Psoas muscle (tissue), 7 donors: ENCODE measurements at regions not wholly inside any gene's neighbourhood (a gene's known extent, or its start where the extent isn't known, plus 50 kb on each side); places are given as distances from the start of the nearest gene placed in this dataset.

ENCODE experiments used
- ATAC-seq, 4 donors: fragments of 200-7000 bp; cut with Tn5 transposase; one replicate each; pipeline ENCODE4 v1.9.1; 2020; ENCODE audit warnings: moderate library complexity in 3 of 4, mild to moderate bottlenecking in 2 of 4
- DNase-seq, 2 donors: peaks; one replicate each; pipeline ENCODE4 v3.0.0-alpha.2; 2020
- H3K27ac ChIP-seq: fragments of 200-600 bp; one replicate; pipeline ENCODE4 v1.8.0; 2022
- H3K27me3 ChIP-seq, 3 donors: fragments of 200-600 bp in 1 of 3; one replicate each; pipeline versions ENCODE4 v1.6.1 to v1.8.0; 2013 to 2022; ENCODE audit warnings: low read length in 2 of 3, mild to moderate bottlenecking in 2 of 3, moderate library complexity in 1 of 3; ENCODE audit not compliant: insufficient read depth in 3 of 3
- H3K36me3 ChIP-seq, 2 donors: fragments of 200-600 bp in 1 of 2; one replicate each; pipeline versions ENCODE4 v1.6.1 to v1.8.0; 2013 to 2022; ENCODE audit warnings: low read depth in 1 of 2, mild to moderate bottlenecking in 1 of 2, moderate library complexity in 1 of 2; ENCODE audit not compliant: insufficient read depth in 1 of 2
- H3K4me1 ChIP-seq: fragments of 200-600 bp; one replicate; pipeline ENCODE4 v1.8.0; 2022
- H3K4me3 ChIP-seq: fragments of 200-600 bp; one replicate; pipeline ENCODE4 v1.8.0; 2022; ENCODE audit warnings: mild to moderate bottlenecking
- H3K9me3 ChIP-seq: fragments of 200-600 bp; one replicate; pipeline ENCODE4 v1.8.0; 2022
- WGBS, 3 donors: extraction: QIAGEN DNeasy Blood & Tissue Kit; methylation state at CpG; one replicate each; pipeline versions ENCODE4 v1.1.6 to v1.1.7; 2013; 5-methylcytosine and 5-hydroxymethylcytosine counted together
- intact Hi-C, 2 donors: fragments of 100-400 bp; cut with DNase I; formaldehyde crosslinking; loops; one replicate each; pipeline versions ENCODE4 v1.11.0 to v1.14.2; 2022
- TF ChIP-seq, protein P1 (sequence below): fragments of 200-600 bp; IDR thresholded peaks from one replicate; pipeline ENCODE4 v1.8.0; 2022; ENCODE audit warnings: antibody characterized with exemption
- donor health status: healthy with polysubstance abuse.
- donor health status: DM: no; HTN: no; CAD: no; lungs with moderate emphysema.
- donor health status: Bipolar disorder and iron deficiency.
- donor health status: healthy.
- donor health status: DM: yes; HTN: yes; CAD: no.
- donor health status: DM: no; HTN: no; CAD: no.
- donor health status: DM: yes; HTN: yes; CAD: no.

DNA sequence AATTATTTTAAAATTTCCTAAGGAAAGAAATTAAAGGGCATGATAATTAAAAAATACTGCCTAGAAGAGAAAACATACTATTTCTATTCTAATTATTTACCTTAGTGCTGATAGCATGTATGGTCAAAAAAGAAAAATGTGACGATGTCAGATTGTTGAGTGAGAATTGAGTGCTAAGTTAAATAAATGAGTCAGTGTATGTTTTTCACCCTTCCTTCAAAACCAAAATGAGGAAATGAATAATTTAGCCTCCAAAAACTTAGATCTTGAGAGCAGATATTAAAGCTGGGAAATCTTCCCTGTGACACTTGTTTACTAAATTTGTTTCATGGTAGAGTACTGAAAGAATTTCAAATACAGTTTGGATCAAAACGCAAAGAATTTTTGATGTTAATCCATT, 58.6 kb upstream of the NYAP2 start:
- Histone ChIP-seq H3K36me3 (no peaks in the 10 kb centered on the region), H3K4me1 (no peaks in the 10 kb centered on the region), H3K4me3 (no peak overlapping the region), H3K9me3 (no peaks in the 10 kb centered on the region), H3K27me3 (no peaks in the 10 kb centered on the region), H3K27ac (no peak overlapping the region)
- DNase-seq (no peak), ATAC-seq (no peak)
- TF ChIP-seq, protein P1, sequence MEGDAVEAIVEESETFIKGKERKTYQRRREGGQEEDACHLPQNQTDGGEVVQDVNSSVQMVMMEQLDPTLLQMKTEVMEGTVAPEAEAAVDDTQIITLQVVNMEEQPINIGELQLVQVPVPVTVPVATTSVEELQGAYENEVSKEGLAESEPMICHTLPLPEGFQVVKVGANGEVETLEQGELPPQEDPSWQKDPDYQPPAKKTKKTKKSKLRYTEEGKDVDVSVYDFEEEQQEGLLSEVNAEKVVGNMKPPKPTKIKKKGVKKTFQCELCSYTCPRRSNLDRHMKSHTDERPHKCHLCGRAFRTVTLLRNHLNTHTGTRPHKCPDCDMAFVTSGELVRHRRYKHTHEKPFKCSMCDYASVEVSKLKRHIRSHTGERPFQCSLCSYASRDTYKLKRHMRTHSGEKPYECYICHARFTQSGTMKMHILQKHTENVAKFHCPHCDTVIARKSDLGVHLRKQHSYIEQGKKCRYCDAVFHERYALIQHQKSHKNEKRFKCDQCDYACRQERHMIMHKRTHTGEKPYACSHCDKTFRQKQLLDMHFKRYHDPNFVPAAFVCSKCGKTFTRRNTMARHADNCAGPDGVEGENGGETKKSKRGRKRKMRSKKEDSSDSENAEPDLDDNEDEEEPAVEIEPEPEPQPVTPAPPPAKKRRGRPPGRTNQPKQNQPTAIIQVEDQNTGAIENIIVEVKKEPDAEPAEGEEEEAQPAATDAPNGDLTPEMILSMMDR = no peak
- 62 to 66% (median 63%) methylated on average over 2 of the region's 2 CpGs for WGBS, 3 donors
- intact Hi-C loops = no loop called here

DNA sequence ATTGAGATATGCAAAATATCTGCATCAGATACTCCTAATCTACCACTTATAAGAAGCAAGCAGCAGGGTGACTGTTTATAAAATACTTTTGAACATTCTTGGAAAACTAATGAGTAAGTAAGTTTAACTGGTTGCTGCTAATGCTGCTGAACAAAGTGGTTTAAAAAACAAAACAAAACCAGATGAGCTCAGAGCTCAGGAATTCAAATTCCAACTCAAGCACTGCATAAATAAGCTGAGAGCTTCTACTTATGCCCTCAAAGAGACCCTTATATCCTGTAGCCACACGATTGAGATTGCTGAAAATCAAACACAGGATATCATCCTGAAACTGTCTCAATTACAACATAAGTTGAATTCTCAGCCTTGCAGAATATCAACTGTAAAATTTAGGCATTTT, 62.3 kb upstream of the NYAP2 start:
- intact Hi-C loops = no loop called here
- H3K27me3 ChIP-seq = no peaks in the 10 kb centered on the region
- no peaks in the 10 kb centered on the region for H3K9me3 ChIP-seq
- H3K27ac ChIP-seq = no peak overlapping the region
- H3K36me3 ChIP-seq = no peaks in the 10 kb centered on the region
- no peak for DNase-seq
- WGBS, 3 donors = 3 to 6% (median 6%) methylated on average over 1 of the region's 1 CpG
- no peak for ATAC-seq
- H3K4me3 ChIP-seq = no peak overlapping the region
- TF ChIP-seq, protein P1 = no peak
- no peaks in the 10 kb centered on the region for H3K4me1 ChIP-seq

DNA sequence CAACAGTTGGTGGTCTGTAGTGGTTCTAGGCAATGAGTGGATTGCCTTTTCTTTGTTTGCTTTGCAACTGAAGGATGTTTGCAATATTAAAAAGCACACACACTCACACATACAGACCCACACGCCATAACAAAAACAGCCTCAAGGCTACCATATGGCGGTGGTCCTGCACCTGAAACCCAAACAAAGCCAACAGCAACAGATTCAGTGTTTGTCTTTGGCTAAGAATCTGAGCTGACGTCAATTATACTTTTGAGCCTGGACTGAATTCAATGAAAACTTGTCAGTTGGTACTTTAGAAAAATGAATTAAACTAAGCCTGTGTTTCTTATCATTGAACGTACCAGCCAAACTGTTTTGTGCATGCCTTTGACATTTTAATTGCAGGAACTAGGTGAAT, 65.0 kb upstream of the NYAP2 start:
- WGBS, 3 donors = 64 to 75% (median 74%) methylated on average over 4 of the region's 4 CpGs
- H3K36me3 ChIP-seq = no peaks in the 10 kb centered on the region
- no peaks in the 10 kb centered on the region for H3K9me3 ChIP-seq
- H3K4me1 ChIP-seq = no peaks in the 10 kb centered on the region
- no peak for DNase-seq
- no peak overlapping the region for H3K27ac ChIP-seq
- intact Hi-C loops = no loop called here
- ATAC-seq = no peak
- no peaks in the 10 kb centered on the region for H3K27me3 ChIP-seq
- TF ChIP-seq, protein P1 = no peak
- H3K4me3 ChIP-seq = no peak overlapping the region

DNA sequence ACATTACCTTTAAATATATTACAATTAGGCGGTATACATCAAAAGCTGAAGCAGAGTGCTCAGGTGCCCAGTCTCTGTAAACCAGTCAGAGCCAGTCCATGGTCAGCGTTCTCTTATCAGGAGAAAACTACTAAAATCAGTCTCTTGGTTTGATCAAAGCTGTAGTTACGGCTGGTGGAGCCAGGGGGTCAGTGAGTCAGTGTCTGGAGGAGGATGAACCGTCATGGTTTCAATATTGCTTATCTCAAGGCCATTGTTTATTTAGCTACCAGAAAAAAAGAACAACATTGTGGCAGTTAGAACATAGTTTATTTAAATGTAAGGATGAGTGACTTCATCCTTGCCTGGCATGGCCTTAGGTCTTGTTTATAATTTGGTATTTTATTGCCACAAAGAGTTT, 71.3 kb upstream of the NYAP2 start:
- no peak overlapping the region for H3K4me3 ChIP-seq
- no peak overlapping the region for H3K27ac ChIP-seq
- TF ChIP-seq, protein P1 = no peak
- ATAC-seq (no peak), DNase-seq (no peak)
- WGBS, 3 donors = 72 to 76% (median 73%) methylated on average over 4 of the region's 4 CpGs
- no peaks in the 10 kb centered on the region for H3K36me3 ChIP-seq
- H3K27me3 ChIP-seq = no peaks in the 10 kb centered on the region
- no peaks in the 10 kb centered on the region for H3K4me1 ChIP-seq
- H3K9me3 ChIP-seq = no peaks in the 10 kb centered on the region
- intact Hi-C loops = no loop called here

DNA sequence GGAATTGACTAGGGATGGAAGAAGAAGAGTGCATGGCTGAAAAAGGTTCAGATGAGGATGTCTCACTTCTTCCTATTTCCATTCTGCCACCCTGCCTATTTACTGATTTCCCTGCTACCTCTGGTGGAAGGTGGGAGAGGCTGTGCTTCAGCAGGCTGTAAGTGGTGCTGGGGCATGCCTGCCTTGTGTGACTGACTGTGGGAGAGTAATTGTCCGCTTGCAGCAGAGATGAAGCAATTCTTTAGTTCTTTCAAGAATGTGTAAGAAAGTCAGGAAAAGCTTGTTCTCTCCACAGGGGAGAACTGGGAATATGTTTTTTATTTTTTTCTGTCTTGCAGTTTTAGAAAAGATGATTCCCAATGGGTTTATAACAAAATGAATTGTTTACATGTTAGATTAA, 72.5 kb upstream of the NYAP2 start:
- intact Hi-C loops = no loop called here
- Histone ChIP-seq H3K9me3 (no peaks in the 10 kb centered on the region), H3K27ac (no peak overlapping the region), H3K4me3 (no peak overlapping the region), H3K36me3 (no peaks in the 10 kb centered on the region), H3K27me3 (no peaks in the 10 kb centered on the region), H3K4me1 (no peaks in the 10 kb centered on the region)
- ATAC-seq (no peak), DNase-seq (no peak)
- WGBS, 3 donors = 54 to 79% (median 68%) methylated on average over 1 of the region's 1 CpG
- TF ChIP-seq, protein P1 = no peak
